ENCODE measurements at regions not wholly inside any gene's neighbourhood (a gene's known extent, or its start where the extent isn't known, plus 50 kb on each side); places are given as distances from the start of the nearest gene placed in this dataset.

DNA sequence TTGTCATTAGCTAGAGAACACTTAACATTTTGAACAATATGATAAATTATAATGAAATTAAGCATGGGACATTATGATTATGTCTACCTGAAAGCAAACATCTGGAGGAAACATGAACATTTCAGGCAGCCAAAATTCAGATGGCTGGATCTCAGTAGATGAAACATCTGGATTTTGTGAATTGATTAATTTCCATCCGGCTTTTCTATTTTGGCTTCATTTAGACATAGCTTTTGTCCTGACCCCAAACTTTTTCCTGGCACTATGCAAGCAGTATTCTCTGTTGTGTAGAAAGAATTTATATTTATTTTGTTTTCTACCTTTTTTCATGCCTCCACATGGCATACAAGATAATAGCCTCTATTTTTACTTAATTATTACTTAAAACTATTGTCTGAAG, 186.3 kb downstream of the OGFRL1 start:
- no peak for TF ChIP-seq POLR2A (IDR thresholded peaks at IDR 0.05)
- TF ChIP-seq CTCF (IDR thresholded peaks at IDR 0.05) = no peak
